ENCODE measurements at regions not wholly inside any gene's neighbourhood (a gene's known extent, or its start where the extent isn't known, plus 50 kb on each side); places are given as distances from the start of the nearest gene placed in this dataset.

GRCh38 chr7:88368686-88369085, 62.0 kb upstream of the STEAP4 start:
- H3K27ac ChIP-seq (ENCODE audit: low read depth): no peak overlapping the region
- H3K27ac Mint-ChIP-seq: no peak overlapping the region
- no peaks in the 10 kb centered on the region for H3K79me2 ChIP-seq (replicated peaks; ENCODE audit: insufficient read depth)
- H3K36me3 Mint-ChIP-seq (ENCODE audit: low read depth): peaks cover 5% of the 10 kb centered on the region; the same call in 1 of the 3 replicates
- H3K27me3 Mint-ChIP-seq (ENCODE audit: insufficient read depth, low read depth, poor library complexity): no peaks in the 10 kb centered on the region
- H3K4me1 Mint-ChIP-seq: peaks cover 36% of the 10 kb centered on the region
- TF ChIP-seq STAT1 (IDR thresholded peaks at IDR 0.05; ENCODE audit: unreplicated experiment) (no peak), NANOG (IDR thresholded peaks at IDR 0.05; ENCODE audit: borderline replicate concordance) (no peak), CREB1 (CRISPR knock-in tag; IDR thresholded peaks at IDR 0.05; ENCODE audit: low read depth) (no peak)
- no peak for ATAC-seq
- H3K4me3 Mint-ChIP-seq: no peak overlapping the region
- H4K20me1 ChIP-seq (replicated peaks; ENCODE audit: insufficient read depth): no peaks in the 10 kb centered on the region
- peaks cover 17% of the 10 kb centered on the region for H3K4me1 ChIP-seq (ENCODE audit: insufficient read depth)
- no peak overlapping the region for H2AFZ ChIP-seq
- DNase-seq (ENCODE audit: low spot score): no peak
- no peak overlapping the region for H3K4me3 ChIP-seq
- 0 out of 3 replicates have a peak, but pooled peaks cover 4% of the 10 kb centered on the region for H3K9me3 Mint-ChIP-seq
- H3K9me2 ChIP-seq (ENCODE audit: insufficient read depth): no peaks in the 10 kb centered on the region
- H3K4me2 ChIP-seq: no peak overlapping the region
- H3K27me3 ChIP-seq (ENCODE audit: insufficient read depth): no peaks in the 10 kb centered on the region
- no peaks in the 10 kb centered on the region for H3F3A ChIP-seq (replicated peaks; ENCODE audit: low read depth)
- no peaks in the 10 kb centered on the region for H3K36me3 ChIP-seq (ENCODE audit: insufficient read depth)

DNA sequence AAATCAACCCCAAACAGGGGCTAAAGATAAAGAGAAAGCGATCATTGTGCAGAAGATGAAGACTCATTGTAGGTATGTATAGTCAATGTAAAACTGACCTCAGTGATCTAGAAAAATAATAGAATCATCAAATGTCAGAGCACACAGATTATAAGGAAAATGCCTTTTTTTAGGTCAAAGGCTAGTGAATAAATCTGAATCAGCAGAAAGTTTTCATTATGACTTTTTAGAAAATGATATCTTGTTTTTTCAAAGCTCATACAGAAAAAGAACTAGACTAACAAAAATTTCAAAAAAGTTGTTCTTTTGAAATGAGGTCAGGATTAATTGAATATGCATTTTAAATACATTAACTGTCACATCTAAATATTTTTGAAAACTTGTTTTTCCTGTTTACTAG, 60.2 kb upstream of the STEAP4 start:
- Histone ChIP-seq H3K27me3 (ENCODE audit: insufficient read depth) (no peaks in the 10 kb centered on the region), H3K9me2 (ENCODE audit: insufficient read depth) (no peaks in the 10 kb centered on the region), H3K4me3 (no peak overlapping the region), H3K27ac (ENCODE audit: low read depth) (no peak overlapping the region), H3K36me3 (ENCODE audit: insufficient read depth) (no peaks in the 10 kb centered on the region), H3F3A (replicated peaks; ENCODE audit: low read depth) (no peaks in the 10 kb centered on the region), H2AFZ (no peak overlapping the region), H3K4me1 (ENCODE audit: insufficient read depth) (peaks cover 26% of the 10 kb centered on the region), H3K4me2 (no peak overlapping the region), H4K20me1 (replicated peaks; ENCODE audit: insufficient read depth) (no peaks in the 10 kb centered on the region), H3K79me2 (replicated peaks; ENCODE audit: insufficient read depth) (no peaks in the 10 kb centered on the region)
- Mint-ChIP-seq H3K9me3 (no peaks in the 10 kb centered on the region; the same call in 2 of the 3 replicates), H3K4me1 (peaks cover 46% of the 10 kb centered on the region), H3K27me3 (ENCODE audit: insufficient read depth, low read depth, poor library complexity) (no peaks in the 10 kb centered on the region), H3K4me3 (no peak overlapping the region), H3K27ac (0 out of 2 replicates have a peak overlapping the region, but pooled peaks have one; percentile 11), H3K36me3 (ENCODE audit: low read depth) (peaks cover 6% of the 10 kb centered on the region; the same call in 1 of the 3 replicates)
- no peak for ATAC-seq
- no peak for DNase-seq (ENCODE audit: low spot score)
- TF ChIP-seq, protein P1, sequence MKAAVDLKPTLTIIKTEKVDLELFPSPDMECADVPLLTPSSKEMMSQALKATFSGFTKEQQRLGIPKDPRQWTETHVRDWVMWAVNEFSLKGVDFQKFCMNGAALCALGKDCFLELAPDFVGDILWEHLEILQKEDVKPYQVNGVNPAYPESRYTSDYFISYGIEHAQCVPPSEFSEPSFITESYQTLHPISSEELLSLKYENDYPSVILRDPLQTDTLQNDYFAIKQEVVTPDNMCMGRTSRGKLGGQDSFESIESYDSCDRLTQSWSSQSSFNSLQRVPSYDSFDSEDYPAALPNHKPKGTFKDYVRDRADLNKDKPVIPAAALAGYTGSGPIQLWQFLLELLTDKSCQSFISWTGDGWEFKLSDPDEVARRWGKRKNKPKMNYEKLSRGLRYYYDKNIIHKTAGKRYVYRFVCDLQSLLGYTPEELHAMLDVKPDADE (IDR thresholded peaks at IDR 0.05): no peak
- TF ChIP-seq JUNB (IDR thresholded peaks at IDR 0.05; ENCODE audit: unreplicated experiment) (no peak), NANOG (IDR thresholded peaks at IDR 0.05; ENCODE audit: borderline replicate concordance) (no peak), EZH2phosphoT487 (IDR thresholded peaks at IDR 0.05; ENCODE audit: unreplicated experiment) (no peak)
- TF ChIP-seq, protein P2, sequence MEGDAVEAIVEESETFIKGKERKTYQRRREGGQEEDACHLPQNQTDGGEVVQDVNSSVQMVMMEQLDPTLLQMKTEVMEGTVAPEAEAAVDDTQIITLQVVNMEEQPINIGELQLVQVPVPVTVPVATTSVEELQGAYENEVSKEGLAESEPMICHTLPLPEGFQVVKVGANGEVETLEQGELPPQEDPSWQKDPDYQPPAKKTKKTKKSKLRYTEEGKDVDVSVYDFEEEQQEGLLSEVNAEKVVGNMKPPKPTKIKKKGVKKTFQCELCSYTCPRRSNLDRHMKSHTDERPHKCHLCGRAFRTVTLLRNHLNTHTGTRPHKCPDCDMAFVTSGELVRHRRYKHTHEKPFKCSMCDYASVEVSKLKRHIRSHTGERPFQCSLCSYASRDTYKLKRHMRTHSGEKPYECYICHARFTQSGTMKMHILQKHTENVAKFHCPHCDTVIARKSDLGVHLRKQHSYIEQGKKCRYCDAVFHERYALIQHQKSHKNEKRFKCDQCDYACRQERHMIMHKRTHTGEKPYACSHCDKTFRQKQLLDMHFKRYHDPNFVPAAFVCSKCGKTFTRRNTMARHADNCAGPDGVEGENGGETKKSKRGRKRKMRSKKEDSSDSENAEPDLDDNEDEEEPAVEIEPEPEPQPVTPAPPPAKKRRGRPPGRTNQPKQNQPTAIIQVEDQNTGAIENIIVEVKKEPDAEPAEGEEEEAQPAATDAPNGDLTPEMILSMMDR (conservative IDR thresholded peaks at IDR 0.05; ENCODE audit: low read depth in 2 of 2): no peak
- TF ChIP-seq, protein P3, sequence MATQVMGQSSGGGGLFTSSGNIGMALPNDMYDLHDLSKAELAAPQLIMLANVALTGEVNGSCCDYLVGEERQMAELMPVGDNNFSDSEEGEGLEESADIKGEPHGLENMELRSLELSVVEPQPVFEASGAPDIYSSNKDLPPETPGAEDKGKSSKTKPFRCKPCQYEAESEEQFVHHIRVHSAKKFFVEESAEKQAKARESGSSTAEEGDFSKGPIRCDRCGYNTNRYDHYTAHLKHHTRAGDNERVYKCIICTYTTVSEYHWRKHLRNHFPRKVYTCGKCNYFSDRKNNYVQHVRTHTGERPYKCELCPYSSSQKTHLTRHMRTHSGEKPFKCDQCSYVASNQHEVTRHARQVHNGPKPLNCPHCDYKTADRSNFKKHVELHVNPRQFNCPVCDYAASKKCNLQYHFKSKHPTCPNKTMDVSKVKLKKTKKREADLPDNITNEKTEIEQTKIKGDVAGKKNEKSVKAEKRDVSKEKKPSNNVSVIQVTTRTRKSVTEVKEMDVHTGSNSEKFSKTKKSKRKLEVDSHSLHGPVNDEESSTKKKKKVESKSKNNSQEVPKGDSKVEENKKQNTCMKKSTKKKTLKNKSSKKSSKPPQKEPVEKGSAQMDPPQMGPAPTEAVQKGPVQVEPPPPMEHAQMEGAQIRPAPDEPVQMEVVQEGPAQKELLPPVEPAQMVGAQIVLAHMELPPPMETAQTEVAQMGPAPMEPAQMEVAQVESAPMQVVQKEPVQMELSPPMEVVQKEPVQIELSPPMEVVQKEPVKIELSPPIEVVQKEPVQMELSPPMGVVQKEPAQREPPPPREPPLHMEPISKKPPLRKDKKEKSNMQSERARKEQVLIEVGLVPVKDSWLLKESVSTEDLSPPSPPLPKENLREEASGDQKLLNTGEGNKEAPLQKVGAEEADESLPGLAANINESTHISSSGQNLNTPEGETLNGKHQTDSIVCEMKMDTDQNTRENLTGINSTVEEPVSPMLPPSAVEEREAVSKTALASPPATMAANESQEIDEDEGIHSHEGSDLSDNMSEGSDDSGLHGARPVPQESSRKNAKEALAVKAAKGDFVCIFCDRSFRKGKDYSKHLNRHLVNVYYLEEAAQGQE (IDR thresholded peaks at IDR 0.05; ENCODE audit: unreplicated experiment): no peak
